Fibroblast of skin of back (primary cell): ENCODE measurements at regions not wholly inside any gene's neighbourhood (a gene's known extent, or its start where the extent isn't known, plus 50 kb on each side); places are given as distances from the start of the nearest gene placed in this dataset.
A peak's percentile ranks its signal among the peaks of the same experiment; 100 is the strongest.

Experiments used
- DNase-seq: peaks from one replicate; pipeline ENCODE4 v3.0.0-alpha.2; 2013

- DNase-seq = peak; percentile 59
These were observed 138.9 kb downstream of the TMCO5A start for GRCh38 chr15:38073178-38073946.

GRCh38 chr15:38074029-38074428, 139.6 kb downstream of the TMCO5A start:
- peak; percentile 57 for DNase-seq

GRCh38 chr15:38075466-38075865, 141.0 kb downstream of the TMCO5A start:
- DNase-seq = no peak

GRCh38 chr15:38076786-38077185, 142.3 kb downstream of the TMCO5A start:
- peak; percentile 77 for DNase-seq

GRCh38 chr15:38079236-38079635, 144.8 kb downstream of the TMCO5A start:
- no peak for DNase-seq

DNA sequence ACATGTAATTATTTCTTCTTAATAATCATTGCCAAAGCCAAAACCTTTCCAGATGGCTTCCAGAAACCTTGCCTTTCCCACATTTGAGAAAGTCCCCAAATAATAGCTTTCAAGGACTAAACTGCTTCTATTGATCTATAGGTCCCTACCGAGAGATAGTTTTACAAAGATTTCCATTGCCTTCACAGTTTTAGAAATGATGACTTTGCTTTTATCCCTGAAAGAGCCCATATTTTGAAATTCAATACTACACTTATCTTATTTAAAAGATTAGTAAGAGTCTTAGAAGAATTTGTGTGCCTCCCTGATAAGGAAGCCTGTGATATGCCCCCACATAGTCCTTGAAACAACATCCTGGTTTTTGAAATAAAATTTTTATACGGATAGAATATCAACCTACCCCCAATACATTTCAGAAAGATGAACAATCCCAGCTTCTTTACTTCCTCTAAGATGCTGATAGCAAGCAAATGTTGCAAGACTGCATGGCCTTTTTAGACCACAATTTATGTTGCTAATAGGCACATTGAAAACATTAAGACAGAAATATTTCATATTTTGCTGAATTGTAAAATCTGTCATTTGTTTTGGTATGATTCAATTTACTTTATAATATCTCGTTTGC, 146.3 kb downstream of the TMCO5A start:
- no peak for DNase-seq

DNA sequence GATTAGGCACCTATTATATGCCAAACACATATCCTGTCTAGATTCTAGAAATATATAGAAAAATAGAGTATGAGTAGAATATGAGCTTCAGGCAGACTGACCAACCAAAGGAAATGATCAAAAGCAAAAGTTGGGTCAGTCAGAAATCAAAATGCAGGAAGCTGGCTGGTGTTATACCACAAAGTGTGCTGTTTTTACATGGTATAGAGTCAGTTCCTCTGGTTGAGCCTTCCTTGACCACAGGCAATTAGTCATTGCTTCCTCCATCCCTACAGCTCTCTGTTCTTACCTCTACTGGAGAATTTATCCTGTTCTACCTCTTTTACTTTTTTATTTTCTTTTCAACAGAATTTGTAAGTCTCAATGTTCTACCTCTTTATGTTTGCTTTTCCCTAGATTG, 149.8 kb downstream of the TMCO5A start:
- DNase-seq = peak; percentile 49

DNA sequence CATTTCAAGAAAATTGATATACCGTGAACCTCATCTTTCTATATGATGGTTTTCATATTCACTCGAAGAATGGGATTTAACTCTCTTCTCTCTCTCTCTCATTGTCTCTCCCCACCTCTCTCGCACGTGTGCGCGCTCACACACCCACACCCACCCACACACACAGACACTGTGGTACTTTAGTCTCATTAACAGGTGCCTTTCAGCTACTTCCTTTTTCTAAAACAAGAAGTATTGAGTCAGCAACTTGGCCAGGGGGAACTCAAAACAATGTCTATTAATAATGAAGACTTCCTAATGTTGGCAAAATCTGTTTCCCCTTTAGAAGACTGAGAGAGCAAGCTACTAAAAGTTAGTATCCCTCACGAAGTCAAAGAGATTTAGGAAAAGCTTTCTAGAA, 150.7 kb downstream of the TMCO5A start:
- no peak for DNase-seq

- peak; percentile 37 for DNase-seq
These were observed 151.6 kb downstream of the TMCO5A start for GRCh38 chr15:38085931-38086568.

GRCh38 chr15:38086611-38087010, 152.2 kb downstream of the TMCO5A start:
- no peak for DNase-seq

DNA sequence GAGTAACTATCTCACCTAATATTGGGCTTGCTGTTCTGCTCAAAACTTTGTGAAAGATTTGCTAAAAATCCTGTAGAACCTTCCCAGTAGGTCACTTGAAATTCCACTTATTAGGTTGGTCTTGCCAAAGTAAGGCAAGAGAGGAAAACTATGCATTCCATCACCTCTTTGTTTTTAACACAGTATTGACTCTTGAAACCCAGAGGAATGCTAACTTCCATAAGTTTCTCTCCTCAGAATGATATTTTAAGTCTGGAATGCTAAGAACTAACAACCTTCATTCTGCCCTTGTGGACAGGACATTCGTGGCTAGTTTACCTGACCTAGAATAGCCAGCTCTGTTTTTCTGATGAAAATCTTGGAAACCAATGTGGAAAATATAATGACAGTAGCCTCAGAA, 154.5 kb downstream of the TMCO5A start:
- DNase-seq = peak; percentile 27

GRCh38 chr15:38090223-38090622, 155.8 kb downstream of the TMCO5A start:
- no peak for DNase-seq

GRCh38 chr15:38090678-38091077, 156.2 kb downstream of the TMCO5A start:
- no peak for DNase-seq

- no peak for DNase-seq
These were observed 156.7 kb downstream of the TMCO5A start for GRCh38 chr15:38091078-38091645.

DNA sequence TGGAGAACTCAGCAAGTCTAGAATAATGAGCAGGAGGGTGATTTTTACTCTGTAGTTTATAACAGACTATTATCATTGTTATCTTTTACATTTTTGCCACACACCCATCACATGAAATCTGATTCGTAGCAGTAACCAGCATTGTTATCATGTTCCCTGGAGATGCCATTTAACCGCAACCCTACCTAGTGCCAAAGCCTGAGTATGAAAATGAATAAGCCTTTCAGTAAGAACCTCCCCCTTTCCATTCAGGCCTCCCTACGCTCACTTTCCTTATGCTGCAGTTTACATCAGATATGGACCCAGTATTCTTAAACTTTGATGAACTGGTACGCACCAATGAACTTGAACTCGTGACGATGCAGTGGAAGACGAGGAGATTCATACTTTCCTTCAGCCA, 158.7 kb upstream of the SPRED1 start:
- DNase-seq = no peak

DNA sequence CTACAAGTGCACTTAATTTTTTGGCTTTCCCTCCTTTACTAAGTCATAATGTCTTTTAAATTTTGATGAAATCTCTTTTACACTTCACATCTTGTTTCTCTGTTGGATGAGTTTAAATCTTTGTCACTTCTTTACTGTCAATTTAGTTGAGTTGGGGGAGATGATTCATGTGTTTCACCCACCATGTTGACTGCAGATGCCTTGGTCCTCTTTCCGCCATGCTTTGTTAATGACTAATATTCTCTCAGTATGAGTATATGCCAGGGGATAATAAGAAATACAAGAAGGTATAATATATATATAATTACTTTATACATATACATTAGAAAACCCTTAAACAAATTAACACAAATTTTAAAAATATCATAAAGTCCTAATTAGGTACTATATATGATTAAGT, 149.7 kb upstream of the SPRED1 start:
- no peak for DNase-seq

GRCh38 chr15:38103564-38103963, 149.1 kb upstream of the SPRED1 start:
- no peak for DNase-seq

- DNase-seq = no peak
These were observed 141.6 kb upstream of the SPRED1 start for GRCh38 chr15:38111070-38111469.

DNA sequence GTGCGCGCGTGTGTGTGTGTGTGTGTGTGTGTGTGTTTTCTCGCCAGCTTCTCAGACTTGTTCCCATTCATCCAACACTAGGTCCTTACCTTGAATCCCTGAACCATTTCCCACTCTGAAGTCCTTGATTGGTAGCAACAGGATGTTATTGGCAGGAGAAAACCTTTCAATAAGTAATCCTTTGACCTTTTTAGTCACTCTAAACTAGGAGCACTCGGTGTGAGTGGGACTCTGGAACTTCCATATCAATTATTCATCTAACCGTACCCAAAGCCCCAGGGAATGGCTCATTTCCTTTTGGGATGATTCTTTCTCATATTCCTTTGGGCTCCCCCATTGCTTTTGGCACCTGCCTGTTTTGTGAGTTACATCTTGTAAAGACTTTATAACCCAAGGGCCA, 140.2 kb upstream of the SPRED1 start:
- DNase-seq = no peak

GRCh38 chr15:38115121-38115520, 137.5 kb upstream of the SPRED1 start:
- DNase-seq = no peak

DNA sequence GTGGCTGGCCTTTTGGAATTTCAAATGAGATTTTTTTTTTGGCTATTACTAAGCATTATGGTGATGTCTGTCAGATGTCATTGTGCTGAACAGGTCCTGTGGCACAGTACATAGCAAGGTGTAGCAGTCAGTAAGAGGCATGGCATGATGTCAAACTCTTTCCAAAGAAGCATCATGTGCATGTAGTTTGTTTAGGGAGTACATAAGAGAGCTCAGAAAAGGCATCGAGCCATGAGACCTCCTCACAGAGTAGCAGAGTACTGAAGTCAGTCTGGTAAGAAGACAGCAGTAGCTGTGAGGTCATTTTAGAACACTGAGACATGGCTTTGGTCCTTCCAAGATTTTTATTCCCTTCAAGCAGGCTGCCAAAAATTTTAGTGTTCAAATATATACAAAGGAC, 134.9 kb upstream of the SPRED1 start:
- no peak for DNase-seq

DNA sequence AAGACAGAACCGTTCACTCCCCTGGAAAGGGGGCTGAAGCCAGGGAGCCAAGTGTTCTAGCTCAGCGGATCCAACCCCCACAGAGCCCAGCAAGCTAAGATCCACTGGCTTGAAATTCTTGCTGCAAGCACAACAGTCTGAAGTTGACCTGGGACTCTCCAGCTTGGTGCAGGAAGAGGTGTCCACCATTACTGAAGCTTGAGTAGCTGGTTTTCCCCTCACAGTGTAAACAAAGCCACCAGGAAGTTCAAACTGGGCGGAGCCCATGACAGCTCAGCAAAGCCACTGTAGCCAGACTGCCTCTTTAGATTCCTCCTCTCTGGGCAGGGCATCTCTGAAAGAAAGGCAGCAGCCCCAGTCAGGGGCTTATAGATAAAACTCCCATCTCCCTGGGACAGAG, 132.8 kb upstream of the SPRED1 start:
- DNase-seq = peak; percentile 12

GRCh38 chr15:38127306-38127771, 125.3 kb upstream of the SPRED1 start:
- DNase-seq = peak; percentile 42
